ENCODE measurements at regions not wholly inside any gene's neighbourhood (a gene's known extent, or its start where the extent isn't known, plus 50 kb on each side); places are given as distances from the start of the nearest gene placed in this dataset.

GRCh38 chr4:185885075-185885474 is 73.1 kb upstream of the SORBS2 start:
- TF ChIP-seq, protein P1, sequence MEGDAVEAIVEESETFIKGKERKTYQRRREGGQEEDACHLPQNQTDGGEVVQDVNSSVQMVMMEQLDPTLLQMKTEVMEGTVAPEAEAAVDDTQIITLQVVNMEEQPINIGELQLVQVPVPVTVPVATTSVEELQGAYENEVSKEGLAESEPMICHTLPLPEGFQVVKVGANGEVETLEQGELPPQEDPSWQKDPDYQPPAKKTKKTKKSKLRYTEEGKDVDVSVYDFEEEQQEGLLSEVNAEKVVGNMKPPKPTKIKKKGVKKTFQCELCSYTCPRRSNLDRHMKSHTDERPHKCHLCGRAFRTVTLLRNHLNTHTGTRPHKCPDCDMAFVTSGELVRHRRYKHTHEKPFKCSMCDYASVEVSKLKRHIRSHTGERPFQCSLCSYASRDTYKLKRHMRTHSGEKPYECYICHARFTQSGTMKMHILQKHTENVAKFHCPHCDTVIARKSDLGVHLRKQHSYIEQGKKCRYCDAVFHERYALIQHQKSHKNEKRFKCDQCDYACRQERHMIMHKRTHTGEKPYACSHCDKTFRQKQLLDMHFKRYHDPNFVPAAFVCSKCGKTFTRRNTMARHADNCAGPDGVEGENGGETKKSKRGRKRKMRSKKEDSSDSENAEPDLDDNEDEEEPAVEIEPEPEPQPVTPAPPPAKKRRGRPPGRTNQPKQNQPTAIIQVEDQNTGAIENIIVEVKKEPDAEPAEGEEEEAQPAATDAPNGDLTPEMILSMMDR (IDR thresholded peaks at IDR 0.05): no peak

- TF ChIP-seq, protein P1 (IDR thresholded peaks at IDR 0.05): no peak
These were observed 73.6 kb upstream of the SORBS2 start for GRCh38 chr4:185885604-185886003.

GRCh38 chr4:185886832-185887524 is 75.0 kb upstream of the SORBS2 start:
- TF ChIP-seq, protein P1 (IDR thresholded peaks at IDR 0.05): no peak

GRCh38 chr4:185888676-185889075 is 76.7 kb upstream of the SORBS2 start:
- TF ChIP-seq, protein P1 (IDR thresholded peaks at IDR 0.05): no peak

DNA sequence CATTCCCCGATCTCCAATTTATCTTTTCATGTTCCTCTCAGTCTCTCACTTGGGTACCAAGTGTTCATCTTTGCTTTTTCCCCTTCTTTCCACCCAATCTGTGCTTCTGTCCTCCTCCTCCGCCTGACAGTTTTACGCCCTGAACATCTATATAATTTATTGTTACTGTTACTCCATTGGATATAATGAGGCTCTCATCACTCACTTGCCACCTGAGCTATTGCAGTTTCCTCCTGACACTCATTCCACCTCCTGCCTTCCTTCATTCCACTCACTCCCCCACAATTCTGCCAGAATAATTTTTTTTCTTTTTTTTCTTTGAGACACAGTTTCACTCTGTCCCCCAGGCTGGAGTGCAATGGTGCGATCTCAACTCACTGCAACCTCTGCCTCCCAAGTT is 77.6 kb upstream of the SORBS2 start:
- TF ChIP-seq, protein P1 (IDR thresholded peaks at IDR 0.05): no peak

- TF ChIP-seq, protein P1 (IDR thresholded peaks at IDR 0.05): no peak
These were observed 78.2 kb upstream of the SORBS2 start for GRCh38 chr4:185890196-185890595.

DNA sequence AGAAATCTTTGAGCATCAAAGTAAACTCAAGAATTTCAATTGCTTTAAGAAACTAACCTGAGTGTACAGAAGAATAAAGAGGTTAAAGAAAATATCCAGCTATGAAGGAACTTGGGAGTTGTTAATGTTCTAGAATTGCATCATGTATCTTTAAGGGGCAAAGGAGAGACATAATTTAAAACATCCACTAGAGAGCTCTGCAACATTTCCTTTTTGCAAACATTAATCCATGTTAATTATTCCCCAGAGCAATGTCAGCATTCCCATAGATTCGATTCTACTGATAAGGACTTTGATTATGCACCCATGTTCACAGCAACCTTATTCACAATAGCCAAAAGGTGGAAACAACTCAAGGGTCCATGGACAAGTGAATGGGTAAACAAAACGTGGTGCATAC is 80.2 kb upstream of the SORBS2 start:
- TF ChIP-seq, protein P1 (IDR thresholded peaks at IDR 0.05): peak; percentile 13; the same call in 1 of the 2 replicates

DNA sequence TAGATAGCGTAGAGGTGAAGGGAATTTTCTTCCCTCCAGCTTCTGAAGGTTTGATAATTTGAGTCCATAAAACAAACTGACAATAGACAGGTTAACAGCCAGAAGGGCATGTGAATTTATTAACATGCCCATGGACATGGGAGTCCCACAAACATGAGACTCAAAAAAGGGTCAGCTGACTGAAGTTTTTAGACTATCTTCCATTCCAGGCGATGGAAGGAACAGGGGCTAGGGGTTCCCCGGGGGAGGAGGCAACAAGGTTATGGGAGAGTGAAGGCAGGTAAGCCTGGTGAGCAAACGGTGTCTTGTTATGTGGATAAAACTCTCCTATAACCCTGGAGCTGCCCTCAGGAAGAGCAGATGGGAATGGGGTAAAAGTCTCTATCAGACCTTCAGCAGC is 81.5 kb upstream of the SORBS2 start:
- TF ChIP-seq, protein P1 (IDR thresholded peaks at IDR 0.05): no peak
